IgD-negative memory B cell (primary cell): ENCODE measurements at regions not wholly inside any gene's neighbourhood (a gene's known extent, or its start where the extent isn't known, plus 50 kb on each side); places are given as distances from the start of the nearest gene placed in this dataset.

Experiments used
- H3K27ac Mint-ChIP-seq, 3 donors: one replicate each; pipeline ENCODE4 v1.8.0; 2020 to 2022; ENCODE audit warnings: mild to moderate bottlenecking in 3 of 3, mixed read lengths in 3 of 3, moderate library complexity in 1 of 3
- H3K27me3 Mint-ChIP-seq: one replicate; pipeline ENCODE4 v1.8.0; 2021; ENCODE audit warnings: mixed read lengths
- H3K36me3 Mint-ChIP-seq: one replicate; pipeline ENCODE4 v1.8.0; 2020; ENCODE audit warnings: mild to moderate bottlenecking, mixed read lengths
- H3K4me1 Mint-ChIP-seq, 3 donors: one replicate each; pipeline ENCODE4 v1.8.0; 2020 to 2022; ENCODE audit warnings: mixed read lengths in 3 of 3, mild to moderate bottlenecking in 1 of 3
- H3K4me3 Mint-ChIP-seq, 4 donors: one replicate each; pipeline ENCODE4 v1.8.0; 2020 to 2022; ENCODE audit warnings: mild to moderate bottlenecking in 4 of 4, mixed read lengths in 4 of 4, moderate library complexity in 3 of 4
- H3K9me3 Mint-ChIP-seq, 3 donors: one replicate each; pipeline ENCODE4 v1.8.0; 2020 to 2021; ENCODE audit warnings: mixed read lengths in 3 of 3, mild to moderate bottlenecking in 1 of 3

GRCh38 chr9:107064378-107064777, 201.4 kb downstream of the ZNF462 start:
- no peak overlapping the region for H3K27ac Mint-ChIP-seq
- H3K36me3 Mint-ChIP-seq: no peaks in the 10 kb centered on the region
- H3K27me3 Mint-ChIP-seq: no peaks in the 10 kb centered on the region
- peaks cover 0 to 2% (median 0%) of the 10 kb centered on the region in 3 donors for H3K4me1 Mint-ChIP-seq
- H3K9me3 Mint-ChIP-seq: peaks cover 2 to 6% (median 4%) of the 10 kb centered on the region in 3 donors
- no peak overlapping the region for H3K4me3 Mint-ChIP-seq

- Mint-ChIP-seq H3K36me3 (no peaks in the 10 kb centered on the region), H3K4me3 (no peak overlapping the region), H3K27ac (no peak overlapping the region), H3K4me1 (peaks cover 0 to 2% (median 0%) of the 10 kb centered on the region in 3 donors), H3K27me3 (no peaks in the 10 kb centered on the region), H3K9me3 (peaks cover 2 to 6% (median 4%) of the 10 kb centered on the region in 3 donors)
These were observed 202.6 kb downstream of the ZNF462 start for GRCh38 chr9:107065549-107065948.

GRCh38 chr9:107067739-107068416, 204.9 kb downstream of the ZNF462 start:
- no peak overlapping the region for H3K27ac Mint-ChIP-seq
- no peaks in the 10 kb centered on the region for H3K36me3 Mint-ChIP-seq
- H3K4me1 Mint-ChIP-seq: peaks cover 0 to 2% (median 0%) of the 10 kb centered on the region in 3 donors
- peaks cover 3% of the 10 kb centered on the region for H3K27me3 Mint-ChIP-seq
- H3K9me3 Mint-ChIP-seq: peaks cover 0 to 4% (median 0%) of the 10 kb centered on the region in 3 donors
- no peak overlapping the region for H3K4me3 Mint-ChIP-seq

- Mint-ChIP-seq H3K27ac (no peak overlapping the region), H3K4me1 (peaks cover 0 to 2% (median 0%) of the 10 kb centered on the region in 3 donors), H3K9me3 (peaks cover 0 to 4% (median 0%) of the 10 kb centered on the region in 3 donors), H3K27me3 (peaks cover 3% of the 10 kb centered on the region), H3K36me3 (no peaks in the 10 kb centered on the region), H3K4me3 (no peak overlapping the region)
These were observed 205.6 kb downstream of the ZNF462 start for GRCh38 chr9:107068581-107068980.

- H3K9me3 Mint-ChIP-seq: peaks cover 0 to 2% (median 0%) of the 10 kb centered on the region in 3 donors
- no peaks in the 10 kb centered on the region for H3K36me3 Mint-ChIP-seq
- H3K27me3 Mint-ChIP-seq: peaks cover 3% of the 10 kb centered on the region
- H3K4me1 Mint-ChIP-seq: no peaks in the 10 kb centered on the region
- H3K4me3 Mint-ChIP-seq: no peak overlapping the region
- no peak overlapping the region for H3K27ac Mint-ChIP-seq
These were observed 207.6 kb downstream of the ZNF462 start for GRCh38 chr9:107070586-107070985.

- H3K4me3 Mint-ChIP-seq: no peak overlapping the region
- peaks cover 0 to 2% (median 0%) of the 10 kb centered on the region in 3 donors for H3K9me3 Mint-ChIP-seq
- no peak overlapping the region for H3K27ac Mint-ChIP-seq
- H3K4me1 Mint-ChIP-seq: no peaks in the 10 kb centered on the region
- no peaks in the 10 kb centered on the region for H3K36me3 Mint-ChIP-seq
- H3K27me3 Mint-ChIP-seq: no peaks in the 10 kb centered on the region
These were observed 205.0 kb upstream of the RAD23B start for GRCh38 chr9:107078061-107078460.

GRCh38 chr9:107079589-107079988, 203.5 kb upstream of the RAD23B start:
- no peak overlapping the region for H3K27ac Mint-ChIP-seq
- H3K36me3 Mint-ChIP-seq: no peaks in the 10 kb centered on the region
- H3K9me3 Mint-ChIP-seq: no peaks in the 10 kb centered on the region
- no peaks in the 10 kb centered on the region for H3K27me3 Mint-ChIP-seq
- H3K4me3 Mint-ChIP-seq: no peak overlapping the region
- H3K4me1 Mint-ChIP-seq: no peaks in the 10 kb centered on the region

GRCh38 chr9:107080130-107080529, 202.9 kb upstream of the RAD23B start:
- no peaks in the 10 kb centered on the region for H3K9me3 Mint-ChIP-seq
- no peaks in the 10 kb centered on the region for H3K27me3 Mint-ChIP-seq
- H3K4me3 Mint-ChIP-seq: no peak overlapping the region

GRCh38 chr9:107086460-107086859, 196.6 kb upstream of the RAD23B start:
- H3K36me3 Mint-ChIP-seq: no peaks in the 10 kb centered on the region
- no peak overlapping the region for H3K27ac Mint-ChIP-seq
- peaks cover 0 to 7% (median 0%) of the 10 kb centered on the region in 3 donors for H3K9me3 Mint-ChIP-seq

More at GRCh38 chr9:107080130-107080529, 202.9 kb upstream of the RAD23B start:
- Mint-ChIP-seq H3K27ac (no peak overlapping the region), H3K36me3 (no peaks in the 10 kb centered on the region), H3K4me1 (no peaks in the 10 kb centered on the region)

GRCh38 chr9:107087222-107087621, 195.9 kb upstream of the RAD23B start:
- H3K36me3 Mint-ChIP-seq: no peaks in the 10 kb centered on the region
- peaks cover 0 to 7% (median 0%) of the 10 kb centered on the region in 3 donors for H3K9me3 Mint-ChIP-seq
- no peaks in the 10 kb centered on the region for H3K4me1 Mint-ChIP-seq
- H3K27ac Mint-ChIP-seq: no peak overlapping the region
- no peak overlapping the region for H3K4me3 Mint-ChIP-seq
- peaks cover 6% of the 10 kb centered on the region for H3K27me3 Mint-ChIP-seq

More at GRCh38 chr9:107086460-107086859, 196.6 kb upstream of the RAD23B start:
- Mint-ChIP-seq H3K4me1 (no peaks in the 10 kb centered on the region), H3K4me3 (no peak overlapping the region), H3K27me3 (peaks cover 3% of the 10 kb centered on the region)

GRCh38 chr9:107090218-107090617, 192.9 kb upstream of the RAD23B start:
- Mint-ChIP-seq H3K9me3 (peaks cover 0 to 7% (median 0%) of the 10 kb centered on the region in 3 donors), H3K27me3 (peaks cover 6% of the 10 kb centered on the region), H3K36me3 (no peaks in the 10 kb centered on the region), H3K4me1 (no peaks in the 10 kb centered on the region), H3K27ac (no peak overlapping the region), H3K4me3 (no peak overlapping the region)

GRCh38 chr9:107093365-107094060, 189.6 kb upstream of the RAD23B start:
- Mint-ChIP-seq H3K36me3 (no peaks in the 10 kb centered on the region), H3K9me3 (peaks cover 0 to 10% (median 0%) of the 10 kb centered on the region in 3 donors), H3K27ac (no peak overlapping the region), H3K4me1 (no peaks in the 10 kb centered on the region), H3K27me3 (peaks cover 10% of the 10 kb centered on the region), H3K4me3 (no peak overlapping the region)

- H3K36me3 Mint-ChIP-seq: no peaks in the 10 kb centered on the region
- H3K9me3 Mint-ChIP-seq: peaks cover 0 to 5% (median 0%) of the 10 kb centered on the region in 3 donors
- no peak overlapping the region for H3K4me3 Mint-ChIP-seq
- H3K4me1 Mint-ChIP-seq: no peaks in the 10 kb centered on the region
- H3K27ac Mint-ChIP-seq: no peak overlapping the region
- H3K27me3 Mint-ChIP-seq: peaks cover 7% of the 10 kb centered on the region
These were observed 188.7 kb upstream of the RAD23B start for GRCh38 chr9:107094370-107094769.

- Mint-ChIP-seq H3K4me1 (no peaks in the 10 kb centered on the region), H3K27ac (no peak overlapping the region), H3K4me3 (no peak overlapping the region), H3K9me3 (peaks cover 0 to 3% (median 0%) of the 10 kb centered on the region in 3 donors), H3K27me3 (no peaks in the 10 kb centered on the region), H3K36me3 (no peaks in the 10 kb centered on the region)
These were observed 182.5 kb upstream of the RAD23B start for GRCh38 chr9:107100591-107100990.

- Mint-ChIP-seq H3K4me1 (no peaks in the 10 kb centered on the region), H3K9me3 (no peaks in the 10 kb centered on the region), H3K36me3 (no peaks in the 10 kb centered on the region), H3K27me3 (no peaks in the 10 kb centered on the region), H3K4me3 (no peak overlapping the region), H3K27ac (no peak overlapping the region)
These were observed 181.1 kb upstream of the RAD23B start for GRCh38 chr9:107102011-107102410.
